B cell (primary cell): ENCODE measurements at regions not wholly inside any gene's neighbourhood (a gene's known extent, or its start where the extent isn't known, plus 50 kb on each side); places are given as distances from the start of the nearest gene placed in this dataset.

Source experiments
- ATAC-seq: fragments of 200-7000 bp; cut with Tn5 transposase; one replicate; pipeline ENCODE4 v1.10.0; 2021; ENCODE audit warnings: low read depth, mild to moderate bottlenecking, moderate number of reproducible peaks, moderate library complexity
- CTCF ChIA-PET: fragments of 350-600 bp; sonication (Branson Sonifier 250); formaldehyde crosslinking; loops from one replicate; lab custom pipeline; 2021; ENCODE audit warnings: antibody characterized with exemption, inconsistent platforms; lab: Charles Lee
- POLR2A ChIA-PET: fragments of 350-600 bp; sonication (Branson Sonifier 250); formaldehyde crosslinking; loops from one replicate; lab custom pipeline; 2021; ENCODE audit warnings: antibody characterized with exemption; lab: Charles Lee
- DNase-seq: peaks from one replicate; pipeline ENCODE4 v3.0.0; 2013
- H2AFZ ChIP-seq: 2 replicates; pipeline ENCODE4 v1.6.1; 2012; ENCODE audit warnings: mild to moderate bottlenecking, low read depth, low read length; ENCODE audit not compliant: insufficient read depth, poor library complexity, severe bottlenecking
- H3K27ac ChIP-seq, 2 donors: 1 replicate in 1 of 2; 2 replicates in 1 of 2; pipeline ENCODE4 v1.5.1; 2012 to 2013; ENCODE audit warnings: low read length in 2 of 2, mild to moderate bottlenecking in 2 of 2, moderate library complexity in 1 of 2
- H3K27me3 ChIP-seq, 4 experiments: fragments of 200-600 bp in 1 of 4; sonication (generic) in 1 of 4; replicated peaks in 1 of 4; 1 replicate in 2 of 4; 2 replicates in 2 of 4; pipeline versions ENCODE4 v1.6.1 to v1.7.0; 2013 to 2016; ENCODE audit warnings: low read length in 3 of 4, mild to moderate bottlenecking in 2 of 4, mixed read lengths in 1 of 4, moderate library complexity in 1 of 4; ENCODE audit not compliant: insufficient read depth in 4 of 4, control insufficient read depth in 3 of 4; ENCODE audit errors: control extremely low read depth in 1 of 4
- H3K36me3 ChIP-seq, 2 experiments: replicated peaks in 1 of 2; 1 replicate in 1 of 2; 2 replicates in 1 of 2; pipeline versions ENCODE4 v1.6.1 to v1.7.1; 2013; ENCODE audit warnings: low read length in 1 of 2; ENCODE audit not compliant: insufficient read depth in 2 of 2, control insufficient read depth in 1 of 2; ENCODE audit errors: control extremely low read depth in 1 of 2, extremely low read depth in 1 of 2
- H3K4me1 ChIP-seq, 2 donors: fragments of 200-600 bp in 1 of 2; sonication (generic) in 1 of 2; 1 replicate in 1 of 2; 2 replicates in 1 of 2; pipeline versions ENCODE4 v1.5.1 to v1.6.1; 2013 to 2017; ENCODE audit warnings: low read length in 2 of 2; ENCODE audit not compliant: control insufficient read depth in 2 of 2, insufficient read depth in 2 of 2
- H3K4me2 ChIP-seq: replicated peaks from 2 replicates; pipeline ENCODE3; 2012; ENCODE audit warnings: mild to moderate bottlenecking, low read depth, low read length; ENCODE audit not compliant: poor library complexity, severe bottlenecking
- H3K4me3 ChIP-seq, 5 experiments: fragments of 200-600 bp in 1 of 5; sonication (generic) in 1 of 5; 1 replicate in 3 of 5; 2 replicates in 2 of 5; pipeline versions ENCODE4 v1.5.1 to v1.7.0; 2011 to 2016; ENCODE audit warnings: low read length in 4 of 5, mild to moderate bottlenecking in 4 of 5, low read depth in 2 of 5, control low read depth in 1 of 5, moderate library complexity in 1 of 5; ENCODE audit not compliant: insufficient read depth in 1 of 5; ENCODE audit errors: control extremely low read depth in 1 of 5, extremely low read depth in 1 of 5
- H3K79me2 ChIP-seq: fragments of 200-600 bp; sonication (generic); one replicate; pipeline ENCODE4 v1.6.0; 2016; ENCODE audit warnings: low read length; ENCODE audit not compliant: control insufficient read depth, insufficient read depth
- H3K9ac ChIP-seq: fragments of 200-600 bp; sonication (generic); 2 replicates; pipeline ENCODE4 v1.6.1; 2017; ENCODE audit warnings: mild to moderate bottlenecking, low read length, moderate library complexity
- H3K9me3 ChIP-seq, 3 donors: one replicate each; pipeline versions ENCODE4 v1.6.1 to v1.7.1; 2013; ENCODE audit warnings: low read length in 2 of 3; ENCODE audit not compliant: control insufficient read depth in 2 of 3, insufficient read depth in 1 of 3; ENCODE audit errors: control extremely low read depth in 1 of 3
- H4K20me1 ChIP-seq: 2 replicates; pipeline ENCODE4 v1.6.0; 2012; ENCODE audit warnings: mild to moderate bottlenecking, low read length; ENCODE audit not compliant: insufficient read depth, control insufficient read depth, poor library complexity, severe bottlenecking
- H3K27ac Mint-ChIP-seq: one replicate; pipeline ENCODE4 v1.8.0; 2021; ENCODE audit warnings: mixed read lengths
- H3K27me3 Mint-ChIP-seq: one replicate; pipeline ENCODE4 v1.8.0; 2021; ENCODE audit warnings: mixed read lengths
- H3K4me1 Mint-ChIP-seq: one replicate; pipeline ENCODE4 v1.8.0; 2021; ENCODE audit warnings: mixed read lengths
- H3K4me3 Mint-ChIP-seq: one replicate; pipeline ENCODE4 v1.8.0; 2021; ENCODE audit warnings: mixed read lengths
- H3K9me3 Mint-ChIP-seq: one replicate; pipeline ENCODE4 v1.8.0; 2022; ENCODE audit warnings: mixed read lengths; ENCODE audit not compliant: insufficient read depth
- EZH2 ChIP-seq: IDR thresholded peaks from 2 replicates; pipeline ENCODE4 v1.6.1; 2012; ENCODE audit warnings: borderline replicate concordance, low read depth, mild to moderate bottlenecking, moderate library complexity, low read length; ENCODE audit not compliant: insufficient read depth, poor library complexity, severe bottlenecking
- WGBS: methylation state at CpG from one replicate; pipeline ENCODE4 v1.1.5; 2013; ENCODE audit warnings: missing lambda C conversion rate; ENCODE audit not compliant: insufficient coverage; 5-methylcytosine and 5-hydroxymethylcytosine counted together
- intact Hi-C: fragments of 100-400 bp; cut with micrococcal nuclease; formaldehyde crosslinking; loops from one replicate; pipeline ENCODE4 v1.10.0; 2022
- TF ChIP-seq, protein P1 (sequence below): fragments of 200-600 bp; IDR thresholded peaks from one replicate; pipeline ENCODE4 v1.8.0; 2022; ENCODE audit warnings: antibody characterized with exemption, mild to moderate bottlenecking

DNA sequence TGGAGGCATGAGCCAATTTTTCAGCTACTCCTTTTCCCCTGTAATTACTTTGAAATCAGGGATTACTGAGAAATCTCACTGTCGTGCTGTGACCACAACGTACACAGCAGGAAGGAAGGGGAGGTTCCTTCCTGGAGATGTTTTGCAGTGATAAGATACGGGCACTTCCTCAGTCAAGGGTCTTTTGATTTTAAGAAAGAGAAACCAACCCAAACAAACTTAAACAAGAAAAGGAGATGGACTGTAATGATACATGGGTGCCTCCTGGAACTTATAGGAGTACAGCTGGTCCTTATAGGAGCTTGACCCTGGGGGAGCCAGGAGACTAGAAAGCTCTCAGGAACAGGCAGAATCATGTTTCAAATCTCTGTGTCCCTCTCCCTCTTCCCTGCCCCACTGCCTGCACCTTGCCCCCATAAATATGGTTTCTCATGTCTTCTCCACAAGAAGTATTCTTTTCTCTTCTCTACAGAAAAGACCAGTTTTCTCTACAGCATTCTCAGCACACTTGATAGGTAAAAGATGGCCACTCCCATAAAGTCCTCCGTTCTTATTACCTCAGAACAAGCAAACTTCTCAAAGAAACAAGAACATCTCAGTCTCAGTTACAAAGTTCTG, 281.1 kb upstream of the AMIGO2 start:
- peaks cover 2% of the 10 kb centered on the region for H3K9me3 Mint-ChIP-seq
- Histone ChIP-seq H3K9ac (peak overlapping the region; percentile 58), H3K36me3 (no peaks in the 10 kb centered on the region), H4K20me1 (no peaks in the 10 kb centered on the region), H2AFZ (peak overlapping the region; percentile 83), H3K4me2 (peak overlapping the region; percentile 74), H3K9me3 (peaks cover 0 to 5% (median 3%) of the 10 kb centered on the region in 3 donors), H3K27me3 (no peaks in the 10 kb centered on the region), H3K4me3 (peak overlapping the region; percentile 24 to 52 (median 47)), H3K4me1 (peaks cover 75 to 77% of the 10 kb centered on the region in 2 donors), H3K27ac (peak overlapping the region; percentile 93 to 96), H3K79me2 (no peaks in the 10 kb centered on the region)
- H3K27me3 Mint-ChIP-seq = no peaks in the 10 kb centered on the region
- H3K4me1 Mint-ChIP-seq = peaks cover 68% of the 10 kb centered on the region
- DNase-seq = peak; percentile 73
- 17% methylated on average over 1 of the region's 4 CpGs for WGBS
- intact Hi-C loops = loop anchor here (2.0 kb wide), 2 partner anchors 92 to 346 kb away; partner anchors contain the start of gene RPAP3
- ChIA-PET POLR2A (interaction anchor here (0.5 to 2.1 kb wide), 10 partner anchors 14 to 1498 kb away, joined by 3 to 8 read pairs (median 3); no protein-coding TSS in a partner anchor), CTCF (interaction anchor here (0.9 to 2.9 kb wide), 8 partner anchors 12 to 329 kb away, joined by 3 to 12 read pairs (median 4); partner anchors contain the start of genes AMIGO2 and PCED1B)
- H3K27ac Mint-ChIP-seq = peak overlapping the region; percentile 98
- H3K4me3 Mint-ChIP-seq = peak overlapping the region; percentile 87
- TF ChIP-seq, protein P1, sequence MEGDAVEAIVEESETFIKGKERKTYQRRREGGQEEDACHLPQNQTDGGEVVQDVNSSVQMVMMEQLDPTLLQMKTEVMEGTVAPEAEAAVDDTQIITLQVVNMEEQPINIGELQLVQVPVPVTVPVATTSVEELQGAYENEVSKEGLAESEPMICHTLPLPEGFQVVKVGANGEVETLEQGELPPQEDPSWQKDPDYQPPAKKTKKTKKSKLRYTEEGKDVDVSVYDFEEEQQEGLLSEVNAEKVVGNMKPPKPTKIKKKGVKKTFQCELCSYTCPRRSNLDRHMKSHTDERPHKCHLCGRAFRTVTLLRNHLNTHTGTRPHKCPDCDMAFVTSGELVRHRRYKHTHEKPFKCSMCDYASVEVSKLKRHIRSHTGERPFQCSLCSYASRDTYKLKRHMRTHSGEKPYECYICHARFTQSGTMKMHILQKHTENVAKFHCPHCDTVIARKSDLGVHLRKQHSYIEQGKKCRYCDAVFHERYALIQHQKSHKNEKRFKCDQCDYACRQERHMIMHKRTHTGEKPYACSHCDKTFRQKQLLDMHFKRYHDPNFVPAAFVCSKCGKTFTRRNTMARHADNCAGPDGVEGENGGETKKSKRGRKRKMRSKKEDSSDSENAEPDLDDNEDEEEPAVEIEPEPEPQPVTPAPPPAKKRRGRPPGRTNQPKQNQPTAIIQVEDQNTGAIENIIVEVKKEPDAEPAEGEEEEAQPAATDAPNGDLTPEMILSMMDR = no peak
- TF ChIP-seq EZH2 = no peak
- ATAC-seq = peak; percentile 25

DNA sequence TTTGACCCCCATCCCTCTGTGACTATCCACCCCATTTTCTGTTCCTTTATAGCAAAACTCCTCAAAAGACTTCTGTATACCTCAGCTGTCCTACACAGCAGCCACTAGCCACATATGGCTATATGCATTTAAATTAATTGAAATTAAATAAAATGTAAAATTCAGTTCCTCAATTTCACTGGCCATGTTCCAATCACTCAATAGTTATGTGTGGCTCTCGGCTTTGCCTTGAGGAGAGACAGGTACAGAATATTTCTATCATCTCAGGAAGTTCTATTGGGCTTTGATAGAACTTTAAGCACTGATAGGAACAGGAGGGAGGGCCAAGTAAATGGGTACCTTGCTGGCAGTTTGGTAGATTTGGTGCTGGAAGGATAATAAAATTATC, 280.3 kb upstream of the AMIGO2 start:
- WGBS = no CpG with 5 or more reads among the region's 1 CpG
- no peaks in the 10 kb centered on the region for H3K79me2 ChIP-seq
- ATAC-seq = peak; percentile 1
- intact Hi-C loops = loop anchor here (2.0 kb wide), 2 partner anchors 91 to 347 kb away; partner anchors contain the start of gene RPAP3
- no peaks in the 10 kb centered on the region for H3K27me3 ChIP-seq
- H3K9me3 Mint-ChIP-seq = peaks cover 2% of the 10 kb centered on the region
- ChIA-PET CTCF (interaction anchor here (0.9 to 2.0 kb wide), 6 partner anchors 11 to 280 kb away, joined by 3 to 12 read pairs (median 4); partner anchors contain the start of genes AMIGO2 and PCED1B), POLR2A (interaction anchor here (0.5 to 2.1 kb wide), 5 partner anchors 36 to 1498 kb away, joined by 3 to 8 read pairs (median 5); no protein-coding TSS in a partner anchor)
- peak overlapping the region; percentile 98 for H3K27ac Mint-ChIP-seq
- peak overlapping the region; percentile 5 to 47 (median 38) for H3K4me3 ChIP-seq
- H3K4me1 ChIP-seq = peaks cover 77 to 78% of the 10 kb centered on the region in 2 donors
- no peaks in the 10 kb centered on the region for H4K20me1 ChIP-seq
- H3K9ac ChIP-seq = peak overlapping the region; percentile 58
- no peak for TF ChIP-seq EZH2
- TF ChIP-seq, protein P1 = no peak
- H3K27me3 Mint-ChIP-seq = no peaks in the 10 kb centered on the region
- peak overlapping the region; percentile 93 to 96 for H3K27ac ChIP-seq
- H2AFZ ChIP-seq = no peak overlapping the region
- H3K36me3 ChIP-seq = no peaks in the 10 kb centered on the region
- peak overlapping the region; percentile 87 for H3K4me3 Mint-ChIP-seq
- H3K4me2 ChIP-seq = peak overlapping the region; percentile 74
- H3K4me1 Mint-ChIP-seq = peaks cover 69% of the 10 kb centered on the region
- DNase-seq = no peak
- H3K9me3 ChIP-seq = peaks cover 0 to 5% (median 3%) of the 10 kb centered on the region in 3 donors
